ENCODE measurements at regions not wholly inside any gene's neighbourhood (a gene's known extent, or its start where the extent isn't known, plus 50 kb on each side); places are given as distances from the start of the nearest gene placed in this dataset.

DNA sequence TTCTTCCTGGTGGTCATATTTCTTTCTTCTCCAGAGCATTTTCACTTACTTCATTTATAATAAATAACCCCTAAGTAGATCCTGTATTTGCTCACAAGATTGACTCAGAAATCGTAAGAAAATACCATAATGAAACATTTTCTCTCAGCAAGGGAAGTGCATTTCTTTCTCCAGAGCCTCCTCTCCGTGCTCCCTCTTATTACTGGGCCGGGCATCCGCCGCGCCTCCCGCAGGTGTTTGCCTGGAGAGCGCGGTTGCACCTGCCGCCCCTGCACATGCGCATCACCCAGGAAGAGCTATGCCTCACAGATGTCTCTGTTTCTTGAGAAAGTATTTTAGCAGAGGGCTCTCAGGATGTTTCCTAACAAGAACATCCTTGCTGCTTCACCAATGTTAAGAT, 509.2 kb downstream of the TCERG1L start:
- intact Hi-C loops (cut with DNase I) = no loop called here
- WGBS = 92% methylated on average over 11 of the region's 11 CpGs
- no peak for DNase-seq (ENCODE audit: low spot score)

DNA sequence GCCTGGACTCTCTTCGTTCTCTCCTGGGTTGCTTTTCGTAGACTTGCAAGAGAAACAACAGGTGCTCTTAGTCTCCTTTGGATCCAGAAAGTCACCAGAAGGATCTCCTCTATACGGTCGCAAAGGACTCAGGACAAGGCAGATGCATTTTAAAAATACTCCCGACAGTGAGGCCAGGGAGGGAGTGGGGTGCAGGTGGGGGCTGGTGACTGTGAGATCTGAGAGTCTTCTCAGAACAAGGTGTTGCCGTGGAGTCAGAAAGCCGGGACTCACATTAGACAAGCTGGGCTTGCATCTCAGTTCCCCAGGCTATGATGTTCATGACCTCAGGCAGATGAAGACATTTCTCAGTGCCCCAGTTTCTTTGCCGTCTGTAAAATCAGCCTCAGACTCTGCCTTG, 507.2 kb downstream of the TCERG1L start:
- Histone ChIP-seq H3K9me3 (no peaks in the 10 kb centered on the region), H3K27ac (no peak overlapping the region), H3K27me3 (replicated peaks; ENCODE audit: insufficient read depth) (no peaks in the 10 kb centered on the region), H3K4me3 (no peak overlapping the region), H3K36me3 (no peaks in the 10 kb centered on the region), H3K4me1 (replicated peaks) (no peaks in the 10 kb centered on the region)
- 77% methylated on average over 8 of the region's 8 CpGs for WGBS
- TF ChIP-seq, protein P1, sequence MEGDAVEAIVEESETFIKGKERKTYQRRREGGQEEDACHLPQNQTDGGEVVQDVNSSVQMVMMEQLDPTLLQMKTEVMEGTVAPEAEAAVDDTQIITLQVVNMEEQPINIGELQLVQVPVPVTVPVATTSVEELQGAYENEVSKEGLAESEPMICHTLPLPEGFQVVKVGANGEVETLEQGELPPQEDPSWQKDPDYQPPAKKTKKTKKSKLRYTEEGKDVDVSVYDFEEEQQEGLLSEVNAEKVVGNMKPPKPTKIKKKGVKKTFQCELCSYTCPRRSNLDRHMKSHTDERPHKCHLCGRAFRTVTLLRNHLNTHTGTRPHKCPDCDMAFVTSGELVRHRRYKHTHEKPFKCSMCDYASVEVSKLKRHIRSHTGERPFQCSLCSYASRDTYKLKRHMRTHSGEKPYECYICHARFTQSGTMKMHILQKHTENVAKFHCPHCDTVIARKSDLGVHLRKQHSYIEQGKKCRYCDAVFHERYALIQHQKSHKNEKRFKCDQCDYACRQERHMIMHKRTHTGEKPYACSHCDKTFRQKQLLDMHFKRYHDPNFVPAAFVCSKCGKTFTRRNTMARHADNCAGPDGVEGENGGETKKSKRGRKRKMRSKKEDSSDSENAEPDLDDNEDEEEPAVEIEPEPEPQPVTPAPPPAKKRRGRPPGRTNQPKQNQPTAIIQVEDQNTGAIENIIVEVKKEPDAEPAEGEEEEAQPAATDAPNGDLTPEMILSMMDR (IDR thresholded peaks at IDR 0.05) = no peak
- TF ChIP-seq POLR2A (IDR thresholded peaks at IDR 0.05) (no peak), POLR2AphosphoS5 (IDR thresholded peaks at IDR 0.05) (no peak)
- intact Hi-C loops (cut with DNase I) = no loop called here
- no peak for DNase-seq (ENCODE audit: low spot score)

More for the DNA sequence above, 509.2 kb downstream of the TCERG1L start:
- Histone ChIP-seq H3K9me3 (no peaks in the 10 kb centered on the region), H3K4me3 (no peak overlapping the region), H3K27me3 (replicated peaks; ENCODE audit: insufficient read depth) (no peaks in the 10 kb centered on the region), H3K4me1 (replicated peaks) (no peaks in the 10 kb centered on the region), H3K36me3 (no peaks in the 10 kb centered on the region), H3K27ac (no peak overlapping the region)
- no peak for TF ChIP-seq POLR2A (IDR thresholded peaks at IDR 0.05)
- TF ChIP-seq, protein P1 (IDR thresholded peaks at IDR 0.05) = no peak
- no peak for TF ChIP-seq POLR2AphosphoS5 (IDR thresholded peaks at IDR 0.05)

DNA sequence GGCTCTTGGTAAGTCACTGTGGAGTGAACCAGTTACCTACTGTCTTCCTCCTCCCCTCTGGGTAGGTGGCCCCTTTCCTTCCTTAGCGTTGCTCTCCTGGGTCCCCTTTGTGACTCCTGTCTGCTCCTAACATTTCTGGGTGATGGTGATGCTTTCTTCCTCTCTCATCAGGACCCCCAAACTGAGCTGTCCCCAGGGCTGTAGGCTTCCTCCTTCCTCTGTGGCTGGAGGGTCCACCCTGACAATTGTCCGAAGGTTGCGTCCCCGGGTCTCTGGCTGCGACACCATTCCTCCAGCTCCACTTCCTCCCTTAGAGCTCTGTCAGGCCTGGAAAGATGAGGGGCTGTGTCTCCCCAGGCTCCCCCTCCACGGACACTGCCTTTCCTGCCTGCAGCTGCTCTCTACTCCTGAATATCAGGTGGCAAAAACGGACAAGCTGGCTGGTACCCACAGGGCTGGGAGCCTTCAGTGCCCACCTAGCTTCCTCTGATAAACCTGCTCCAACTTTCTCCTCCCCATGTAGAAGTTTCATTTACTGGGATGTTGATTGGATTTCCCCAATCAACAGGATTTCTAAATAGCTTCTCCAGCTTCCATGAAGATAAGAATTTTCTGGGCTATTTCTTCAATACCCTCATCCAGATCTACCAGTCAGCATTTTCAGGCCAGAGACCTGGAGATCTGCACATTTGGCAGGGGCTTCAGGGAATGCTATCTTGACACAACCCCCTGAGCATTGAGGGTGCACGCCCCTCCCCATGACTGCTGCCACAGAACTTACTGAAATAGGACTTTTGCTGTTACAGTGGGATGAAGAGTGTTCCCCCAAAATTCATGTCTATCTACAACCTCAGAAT, 506.5 kb downstream of the TCERG1L start:
- H3K36me3 ChIP-seq = no peaks in the 10 kb centered on the region
- no peak for DNase-seq (ENCODE audit: low spot score)
- H3K4me1 ChIP-seq (replicated peaks) = no peaks in the 10 kb centered on the region
- TF ChIP-seq POLR2A (IDR thresholded peaks at IDR 0.05) = no peak
- no peak for TF ChIP-seq POLR2AphosphoS5 (IDR thresholded peaks at IDR 0.05)
- TF ChIP-seq, protein P1 (IDR thresholded peaks at IDR 0.05) = no peak
- intact Hi-C loops (cut with DNase I) = no loop called here
- H3K9me3 ChIP-seq = no peaks in the 10 kb centered on the region
- no peak overlapping the region for H3K27ac ChIP-seq
- H3K27me3 ChIP-seq (replicated peaks; ENCODE audit: insufficient read depth) = no peaks in the 10 kb centered on the region
- no peak overlapping the region for H3K4me3 ChIP-seq
- 88% methylated on average over 8 of the region's 8 CpGs for WGBS

DNA sequence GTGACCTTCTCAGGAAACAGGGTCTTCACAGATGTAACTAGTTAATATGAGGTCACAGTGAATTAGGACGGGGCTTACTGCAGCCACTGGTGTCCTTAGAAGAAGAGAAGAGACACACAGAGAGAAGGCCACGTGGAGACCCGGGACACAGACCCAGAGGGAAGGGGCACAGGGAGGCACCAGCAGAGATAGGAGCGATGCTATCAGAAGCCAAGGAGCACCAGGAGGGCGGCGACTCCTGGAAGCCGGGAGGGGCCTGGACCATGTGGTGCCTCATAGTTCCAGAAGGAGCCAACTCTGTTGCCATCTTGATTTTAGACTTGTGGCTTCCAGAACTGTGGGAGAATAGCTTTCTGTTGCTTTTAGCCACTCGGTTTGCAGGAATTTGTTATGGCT, 505.9 kb downstream of the TCERG1L start:
- DNase-seq (ENCODE audit: low spot score) = no peak
- Histone ChIP-seq H3K27me3 (replicated peaks; ENCODE audit: insufficient read depth) (no peaks in the 10 kb centered on the region), H3K4me3 (no peak overlapping the region), H3K9me3 (no peaks in the 10 kb centered on the region), H3K27ac (no peak overlapping the region), H3K36me3 (no peaks in the 10 kb centered on the region), H3K4me1 (replicated peaks) (no peaks in the 10 kb centered on the region)
- 88% methylated on average over 8 of the region's 8 CpGs for WGBS
- TF ChIP-seq POLR2AphosphoS5 (IDR thresholded peaks at IDR 0.05) (no peak), POLR2A (IDR thresholded peaks at IDR 0.05) (no peak)
- TF ChIP-seq, protein P1 (IDR thresholded peaks at IDR 0.05) = no peak
- intact Hi-C loops (cut with DNase I) = no loop called here

DNA sequence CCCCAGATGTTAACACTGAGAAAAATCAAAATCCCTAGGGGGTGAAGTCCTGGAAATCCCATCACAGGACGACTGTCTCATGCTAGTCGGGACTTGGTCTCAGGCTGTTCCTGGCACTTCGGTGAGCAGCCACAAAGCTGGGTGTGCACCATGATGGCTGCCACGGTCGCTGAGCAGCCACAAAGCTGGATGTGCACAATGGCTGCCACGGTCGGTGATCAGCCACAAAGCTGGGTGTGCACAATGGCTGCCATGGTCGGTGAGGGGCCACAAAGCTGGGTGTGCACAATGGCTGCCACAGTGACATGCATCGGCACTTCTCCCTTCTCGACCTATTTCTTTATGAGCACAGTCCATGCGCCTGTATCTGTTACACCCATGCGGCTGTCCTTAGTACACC, 505.1 kb downstream of the TCERG1L start:
- H3K4me3 ChIP-seq = no peak overlapping the region
- no peaks in the 10 kb centered on the region for H3K27me3 ChIP-seq (replicated peaks; ENCODE audit: insufficient read depth)
- TF ChIP-seq, protein P1 (IDR thresholded peaks at IDR 0.05) = no peak
- TF ChIP-seq POLR2A (IDR thresholded peaks at IDR 0.05) (no peak), POLR2AphosphoS5 (IDR thresholded peaks at IDR 0.05) (no peak)
- no peak for DNase-seq (ENCODE audit: low spot score)
- H3K9me3 ChIP-seq = no peaks in the 10 kb centered on the region
- no peaks in the 10 kb centered on the region for H3K36me3 ChIP-seq
- no peak overlapping the region for H3K27ac ChIP-seq
- WGBS = 84% methylated on average over 12 of the region's 12 CpGs
- intact Hi-C loops (cut with DNase I) = no loop called here
- no peaks in the 10 kb centered on the region for H3K4me1 ChIP-seq (replicated peaks)
